B cell (primary cell): ENCODE measurements at regions not wholly inside any gene's neighbourhood (a gene's known extent, or its start where the extent isn't known, plus 50 kb on each side); places are given as distances from the start of the nearest gene placed in this dataset.

Experiments used
- EZH2 ChIP-seq: IDR thresholded peaks from 2 replicates; pipeline ENCODE4 v1.6.1; 2012; ENCODE audit warnings: borderline replicate concordance, low read depth, mild to moderate bottlenecking, moderate library complexity, low read length; ENCODE audit not compliant: insufficient read depth, poor library complexity, severe bottlenecking
- TF ChIP-seq, protein P1 (sequence below): fragments of 200-600 bp; IDR thresholded peaks from one replicate; pipeline ENCODE4 v1.8.0; 2022; ENCODE audit warnings: antibody characterized with exemption, mild to moderate bottlenecking

DNA sequence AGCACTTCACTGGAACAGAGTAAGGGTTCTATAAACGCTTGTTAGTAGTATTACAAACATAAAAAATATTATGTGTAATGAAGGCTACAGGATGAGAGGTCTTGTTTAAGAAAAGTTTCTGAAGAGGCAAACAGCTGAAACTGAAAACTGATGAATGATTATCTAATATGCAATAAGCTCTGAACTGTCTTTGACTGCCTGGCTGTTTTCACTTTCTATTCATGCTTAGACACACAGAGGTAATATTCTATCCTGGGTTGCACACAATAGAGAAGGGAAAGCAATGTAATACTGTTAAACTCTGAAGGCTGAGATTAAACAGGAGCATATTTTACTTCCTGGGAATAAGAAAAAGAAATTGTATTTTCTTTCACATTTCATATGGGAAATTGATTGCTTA lies 251.3 kb downstream of the ALX1 start:
- TF ChIP-seq, protein P1, sequence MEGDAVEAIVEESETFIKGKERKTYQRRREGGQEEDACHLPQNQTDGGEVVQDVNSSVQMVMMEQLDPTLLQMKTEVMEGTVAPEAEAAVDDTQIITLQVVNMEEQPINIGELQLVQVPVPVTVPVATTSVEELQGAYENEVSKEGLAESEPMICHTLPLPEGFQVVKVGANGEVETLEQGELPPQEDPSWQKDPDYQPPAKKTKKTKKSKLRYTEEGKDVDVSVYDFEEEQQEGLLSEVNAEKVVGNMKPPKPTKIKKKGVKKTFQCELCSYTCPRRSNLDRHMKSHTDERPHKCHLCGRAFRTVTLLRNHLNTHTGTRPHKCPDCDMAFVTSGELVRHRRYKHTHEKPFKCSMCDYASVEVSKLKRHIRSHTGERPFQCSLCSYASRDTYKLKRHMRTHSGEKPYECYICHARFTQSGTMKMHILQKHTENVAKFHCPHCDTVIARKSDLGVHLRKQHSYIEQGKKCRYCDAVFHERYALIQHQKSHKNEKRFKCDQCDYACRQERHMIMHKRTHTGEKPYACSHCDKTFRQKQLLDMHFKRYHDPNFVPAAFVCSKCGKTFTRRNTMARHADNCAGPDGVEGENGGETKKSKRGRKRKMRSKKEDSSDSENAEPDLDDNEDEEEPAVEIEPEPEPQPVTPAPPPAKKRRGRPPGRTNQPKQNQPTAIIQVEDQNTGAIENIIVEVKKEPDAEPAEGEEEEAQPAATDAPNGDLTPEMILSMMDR, result no peak
- TF ChIP-seq EZH2, result no peak
